Retinal pigment epithelial cell (primary cell): ENCODE measurements at regions not wholly inside any gene's neighbourhood (a gene's known extent, or its start where the extent isn't known, plus 50 kb on each side); places are given as distances from the start of the nearest gene placed in this dataset.

Experiments used
- DNase-seq: peaks from one replicate; pipeline ENCODE4 v3.0.0-alpha.2; 2010; ENCODE audit warnings: low read depth
- H3K4me3 ChIP-seq: 2 replicates; pipeline ENCODE4 v1.5.1; 2011; ENCODE audit warnings: mild to moderate bottlenecking, low read length, control low read depth, moderate library complexity
- CTCF ChIP-seq: conservative IDR thresholded peaks from 2 replicates; pipeline ENCODE4 v1.5.1; 2011; ENCODE audit warnings: low read depth, low read length, control low read depth, inconsistent platforms

- DNase-seq, result no peak
- H3K4me3 ChIP-seq, result no peak overlapping the region
- TF ChIP-seq CTCF, result no peak
Observed at GRCh38 chr9:89802781-89803355, 198.1 kb downstream of the GADD45G start.

- H3K4me3 ChIP-seq, result no peak overlapping the region
- no peak for TF ChIP-seq CTCF
- no peak for DNase-seq
Observed at GRCh38 chr9:89803403-89803802, 198.6 kb downstream of the GADD45G start.

- no peak for DNase-seq
- no peak for TF ChIP-seq CTCF
- no peak overlapping the region for H3K4me3 ChIP-seq
Observed at GRCh38 chr9:89804766-89805531, 200.1 kb downstream of the GADD45G start.

- no peak for DNase-seq
- TF ChIP-seq CTCF, result no peak
- no peak overlapping the region for H3K4me3 ChIP-seq
Observed at GRCh38 chr9:89805571-89806292, 200.9 kb downstream of the GADD45G start.

GRCh38 chr9:89806371-89807100 is 201.7 kb downstream of the GADD45G start:
- H3K4me3 ChIP-seq, result no peak overlapping the region
- TF ChIP-seq CTCF, result no peak
- no peak for DNase-seq

- H3K4me3 ChIP-seq, result no peak overlapping the region
- no peak for DNase-seq
- no peak for TF ChIP-seq CTCF
Observed at GRCh38 chr9:89807101-89807395, 202.2 kb downstream of the GADD45G start.
